H1 (cell line): ENCODE measurements at regions not wholly inside any gene's neighbourhood (a gene's known extent, or its start where the extent isn't known, plus 50 kb on each side); places are given as distances from the start of the nearest gene placed in this dataset.

ENCODE experiments used
- CTCF ChIA-PET: fragments of 300-600 bp; sonication (Branson Sonifier 250); formaldehyde crosslinking; loops from one replicate; lab custom pipeline; 2021; ENCODE audit not compliant: partially characterized antibody; lab: Charles Lee
- POLR2A ChIA-PET: fragments of 300-600 bp; sonication (Branson Sonifier 250); formaldehyde crosslinking; loops from one replicate; lab custom pipeline; 2021; ENCODE audit warnings: inconsistent platforms; ENCODE audit not compliant: partially characterized antibody; lab: Charles Lee
- DNase-seq, 2 experiments: peaks; one replicate each; pipeline versions ENCODE4 v3.0.0 to v3.0.0-alpha.2; 2010 to 2022; ENCODE audit warnings: low spot score in 2 of 2, low read depth in 1 of 2, mixed read lengths in 1 of 2
- FAIRE-seq: peaks from 2 replicates; lab custom pipeline; 2011; peaks lifted over from hg19 to GRCh38; lab: Jason Lieb, UNC
- H2AFZ ChIP-seq: 2 replicates; pipeline ENCODE4 v1.8.1; 2012; ENCODE audit warnings: low read length, inconsistent platforms
- H2AK5ac ChIP-seq: 2 replicates; pipeline ENCODE4 v1.6.1; 2013; ENCODE audit warnings: low read depth, low read length
- H2BK120ac ChIP-seq: replicated peaks from 2 replicates; pipeline ENCODE3; 2013; ENCODE audit warnings: low read depth, low read length, inconsistent platforms
- H2BK12ac ChIP-seq: 2 replicates; pipeline ENCODE4 v1.6.1; 2013; ENCODE audit warnings: low read depth, low read length
- H2BK15ac ChIP-seq: 2 replicates; pipeline ENCODE4 v1.6.1; 2013; ENCODE audit warnings: low read length
- H2BK20ac ChIP-seq: 2 replicates; pipeline ENCODE4 v1.6.1; 2013; ENCODE audit warnings: low read length
- H2BK5ac ChIP-seq: 2 replicates; pipeline ENCODE4 v1.6.1; 2013; ENCODE audit warnings: low read depth, low read length
- H3K14ac ChIP-seq: 2 replicates; pipeline ENCODE4 v1.6.1; 2013; ENCODE audit warnings: inconsistent platforms; ENCODE audit not compliant: insufficient read length
- H3K18ac ChIP-seq: 2 replicates; pipeline ENCODE4 v1.6.1; 2013; ENCODE audit warnings: low read length; ENCODE audit errors: extremely low read depth
- H3K23ac ChIP-seq: 2 replicates; pipeline ENCODE4 v1.6.1; 2013; ENCODE audit warnings: inconsistent platforms; ENCODE audit not compliant: insufficient read length
- H3K23me2 ChIP-seq: 2 replicates; pipeline ENCODE4 v1.6.1; 2013; ENCODE audit warnings: low read depth, low read length
- H3K27ac ChIP-seq: 2 replicates; pipeline ENCODE4 v1.6.1; 2011; ENCODE audit warnings: low read depth, low read length, inconsistent platforms
- H3K27me3 ChIP-seq, 4 experiments: replicated peaks in 1 of 4; 1 replicate in 1 of 4; 2 replicates in 3 of 4; pipeline versions ENCODE4 v1.6.1 to v1.8.1; 2011 to 2013; ENCODE audit warnings: low read length in 3 of 4, mild to moderate bottlenecking in 3 of 4, inconsistent platforms in 2 of 4, mixed read lengths in 2 of 4, moderate library complexity in 1 of 4; ENCODE audit not compliant: control insufficient read depth in 3 of 4, insufficient read depth in 3 of 4; ENCODE audit errors: extremely low read depth in 1 of 4
- H3K36me3 ChIP-seq, 4 experiments: 2 replicates each; pipeline versions ENCODE4 v1.6.1 to v1.8.1; 2011 to 2013; ENCODE audit warnings: mild to moderate bottlenecking in 4 of 4, low read length in 3 of 4, moderate library complexity in 2 of 4, control low read depth in 1 of 4, inconsistent platforms in 1 of 4; ENCODE audit not compliant: insufficient read depth in 4 of 4, control insufficient read depth in 2 of 4
- H3K4ac ChIP-seq: replicated peaks from 2 replicates; pipeline ENCODE3; 2013; ENCODE audit warnings: low read length, low read depth, mixed read lengths, inconsistent platforms; ENCODE audit not compliant: insufficient read length
- H3K4me1 ChIP-seq, 4 experiments: replicated peaks in 1 of 4; 1 replicate in 1 of 4; 2 replicates in 3 of 4; pipeline versions ENCODE4 v1.6.1 to v1.8.1; 2011 to 2013; ENCODE audit warnings: low read length in 3 of 4, inconsistent platforms in 2 of 4, mixed read lengths in 1 of 4; ENCODE audit not compliant: insufficient read depth in 4 of 4, control insufficient read depth in 3 of 4
- H3K4me2 ChIP-seq, 2 experiments: 2 replicates each; pipeline versions ENCODE4 v1.6.1 to v1.8.1; 2011 to 2013; ENCODE audit warnings: low read depth in 2 of 2, low read length in 2 of 2, control low read depth in 1 of 2, inconsistent platforms in 1 of 2, mild to moderate bottlenecking in 1 of 2; ENCODE audit not compliant: insufficient read depth in 1 of 2
- H3K4me3 ChIP-seq, 4 experiments: fragments of 200-600, 300-600 bp in 1 of 4; sonication (generic), shearing (Covaris generic), sonication (Bioruptor Twin) in 1 of 4; 2 replicates each; pipeline versions ENCODE4 v1.5.1 to v1.8.1; 2011 to 2016; ENCODE audit warnings: low read length in 4 of 4, low read depth in 3 of 4, control low read depth in 2 of 4, inconsistent platforms in 2 of 4, mild to moderate bottlenecking in 2 of 4, mixed read lengths in 1 of 4, moderate library complexity in 1 of 4; ENCODE audit not compliant: insufficient read depth in 2 of 4; ENCODE audit errors: extremely low read depth in 1 of 4
- H3K56ac ChIP-seq: replicated peaks from 2 replicates; pipeline ENCODE3; 2013; ENCODE audit warnings: low read depth, mild to moderate bottlenecking, mixed read lengths, low read length, inconsistent platforms; ENCODE audit not compliant: insufficient read length
- H3K79me1 ChIP-seq: 2 replicates; pipeline ENCODE4 v1.6.1; 2013; ENCODE audit warnings: low read depth, low read length, control low read depth
- H3K79me2 ChIP-seq, 2 experiments: 2 replicates each; pipeline versions ENCODE4 v1.6.1 to v1.8.1; 2012 to 2013; ENCODE audit warnings: low read length in 2 of 2, mild to moderate bottlenecking in 2 of 2, inconsistent platforms in 1 of 2; ENCODE audit not compliant: insufficient read depth in 2 of 2, control insufficient read depth in 1 of 2
- H3K9ac ChIP-seq, 4 experiments: replicated peaks in 1 of 4; 1 replicate in 1 of 4; 2 replicates in 3 of 4; pipeline versions ENCODE4 v1.6.1 to v1.8.1; 2011 to 2013; ENCODE audit warnings: low read depth in 3 of 4, low read length in 3 of 4, control low read depth in 2 of 4, mild to moderate bottlenecking in 2 of 4, moderate library complexity in 2 of 4, inconsistent platforms in 1 of 4; ENCODE audit errors: extremely low read depth in 1 of 4
- H3K9me3 ChIP-seq, 2 experiments: 2 replicates each; pipeline versions ENCODE4 v1.6.1 to v1.8.1; 2012 to 2013; ENCODE audit warnings: mild to moderate bottlenecking in 2 of 2, moderate library complexity in 2 of 2, control low read depth in 1 of 2, inconsistent platforms in 1 of 2, low read depth in 1 of 2, low read length in 1 of 2, mixed read lengths in 1 of 2; ENCODE audit not compliant: insufficient read depth in 2 of 2
- H4K20me1 ChIP-seq, 2 experiments: replicated peaks in 1 of 2; 2 replicates each; pipeline versions ENCODE3 to v1.8.1; 2011 to 2013; ENCODE audit warnings: inconsistent platforms in 2 of 2, low read length in 2 of 2, mild to moderate bottlenecking in 1 of 2; ENCODE audit not compliant: insufficient read depth in 2 of 2, control insufficient read depth in 1 of 2
- H4K5ac ChIP-seq: 2 replicates; pipeline ENCODE4 v1.6.1; 2013; ENCODE audit warnings: low read length, low read depth, mixed read lengths, inconsistent platforms; ENCODE audit not compliant: insufficient read length
- H4K8ac ChIP-seq: 2 replicates; pipeline ENCODE4 v1.8.0; 2013; ENCODE audit warnings: mild to moderate bottlenecking, moderate library complexity, low read length, inconsistent platforms; ENCODE audit not compliant: insufficient read depth; ENCODE audit errors: extremely low read depth
- H4K91ac ChIP-seq: replicated peaks from 2 replicates; pipeline ENCODE3; 2013; ENCODE audit warnings: low read length, mixed read lengths, inconsistent platforms; ENCODE audit not compliant: insufficient read length
- EP300 ChIP-seq, 2 experiments: IDR thresholded peaks; 1 replicate in 1 of 2; 2 replicates in 1 of 2; pipeline ENCODE4 v1.6.1; 2011 to 2012; ENCODE audit warnings: low read depth in 2 of 2, low read length in 2 of 2, mild to moderate bottlenecking in 2 of 2, borderline replicate concordance in 1 of 2, inconsistent platforms in 1 of 2, moderate library complexity in 1 of 2
- WGBS, 2 experiments: shearing (Covaris generic) in 1 of 2; methylation state at CpG; one replicate each; pipeline versions ENCODE4 v1.1.6 to v1.1.7; 2013 to 2015; ENCODE audit warnings: low lambda C conversion rate in 2 of 2, mixed read lengths in 2 of 2, inconsistent platforms in 1 of 2, low coverage in 1 of 2, missing lambda C conversion rate in 1 of 2; ENCODE audit not compliant: insufficient replicate concordance in 2 of 2, insufficient coverage in 1 of 2, insufficient read length in 1 of 2; ENCODE audit errors: extremely low coverage in 1 of 2, missing lambda C conversion rate in 1 of 2; 5-methylcytosine and 5-hydroxymethylcytosine counted together

- no peaks in the 10 kb centered on the region for H3K36me3 ChIP-seq
- no peak overlapping the region for H4K91ac ChIP-seq
- H3K4me1 ChIP-seq, result no peaks in the 10 kb centered on the region; a peak in 1 of 7 replicates
- H2BK5ac ChIP-seq, result no peak overlapping the region
- no peak for FAIRE-seq
- H3K9me3 ChIP-seq, result no peaks in the 10 kb centered on the region
- TF ChIP-seq EP300 (IDR thresholded peaks at IDR 0.05; ENCODE audit: borderline replicate concordance in 1 of 2, low read depth in 2 of 2, low read length in 2 of 2), result no peak
- H3K27me3 ChIP-seq, result peaks cover 0 to 2% (median 0%) of the 10 kb centered on the region in 4 experiments; a peak in 1 of 7 replicates
- no peak overlapping the region for H2BK120ac ChIP-seq
- no peak overlapping the region for H2BK20ac ChIP-seq
- H3K4ac ChIP-seq, result no peak overlapping the region
- H2BK12ac ChIP-seq, result no peak overlapping the region
- no peak overlapping the region for H2AK5ac ChIP-seq
- H4K20me1 ChIP-seq, result no peaks in the 10 kb centered on the region
- H3K14ac ChIP-seq, result no peak overlapping the region
- no peak overlapping the region for H3K4me3 ChIP-seq
- H3K4me2 ChIP-seq, result no peak overlapping the region
- no peak overlapping the region for H3K9ac ChIP-seq
- ChIA-PET POLR2A (no interaction called here), CTCF (no interaction called here)
- DNase-seq, result no peak
- no peak overlapping the region for H3K56ac ChIP-seq
- no peak overlapping the region for H2BK15ac ChIP-seq
- peak overlapping the region; percentile 94 for H2AFZ ChIP-seq
- no peaks in the 10 kb centered on the region for H3K79me1 ChIP-seq
- H3K79me2 ChIP-seq, result no peaks in the 10 kb centered on the region
- peak overlapping the region; percentile 18; the same call in 1 of the 2 replicates for H4K8ac ChIP-seq
- peak overlapping the region; percentile 6; the same call in 1 of the 2 replicates for H3K27ac ChIP-seq
- H4K5ac ChIP-seq, result no peak overlapping the region
- no peaks in the 10 kb centered on the region for H3K23me2 ChIP-seq
- no peak overlapping the region for H3K18ac ChIP-seq
- 92% methylated on average over 6 of the region's 6 CpGs; no CpG with 5 or more reads in 1 of the 2 experiments for WGBS, 2 experiments
- no peak overlapping the region for H3K23ac ChIP-seq
Measured at GRCh38 chr12:74790931-74791330, 253.3 kb downstream of the ATXN7L3B start.
